ENCODE measurements at regions not wholly inside any gene's neighbourhood (a gene's known extent, or its start where the extent isn't known, plus 50 kb on each side); places are given as distances from the start of the nearest gene placed in this dataset.

- TF ChIP-seq CTCF (conservative IDR thresholded peaks at IDR 0.05; ENCODE audit: low read depth, low read length) (no peak), EZH2 (IDR thresholded peaks at IDR 0.05; ENCODE audit: low read length, unreplicated experiment) (no peak)
Measured at GRCh38 chr17:20934288-20934687, 108.5 kb downstream of the USP22 start.
